ENCODE measurements at regions not wholly inside any gene's neighbourhood (a gene's known extent, or its start where the extent isn't known, plus 50 kb on each side); places are given as distances from the start of the nearest gene placed in this dataset.
"Not testable (repeated sequence)": the region's sequence is repeated elsewhere in the genome, so short reads cannot be mapped to it uniquely, and the experiment has no call there.

DNA sequence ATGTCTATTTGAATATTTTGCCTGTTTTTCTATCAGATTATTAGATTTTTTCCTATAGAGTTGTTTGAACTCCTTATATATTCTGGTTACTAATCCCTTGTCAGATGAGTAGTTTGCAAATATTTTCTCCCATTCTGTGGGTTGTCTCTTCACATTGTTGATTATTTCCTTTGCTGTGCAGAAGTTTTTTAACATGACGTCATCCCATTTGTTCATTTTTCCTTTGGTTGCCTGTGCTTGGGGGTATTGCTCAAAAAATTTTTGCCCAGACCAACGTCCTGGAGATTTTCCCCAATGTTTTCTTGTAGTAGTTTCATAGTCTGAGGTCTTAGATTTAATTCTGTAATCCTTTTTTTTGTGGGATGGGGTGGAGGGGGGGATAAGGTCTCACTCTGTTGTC, 168.7 kb upstream of the NFIA start:
- DNase-seq = not testable (repeated sequence)

DNA sequence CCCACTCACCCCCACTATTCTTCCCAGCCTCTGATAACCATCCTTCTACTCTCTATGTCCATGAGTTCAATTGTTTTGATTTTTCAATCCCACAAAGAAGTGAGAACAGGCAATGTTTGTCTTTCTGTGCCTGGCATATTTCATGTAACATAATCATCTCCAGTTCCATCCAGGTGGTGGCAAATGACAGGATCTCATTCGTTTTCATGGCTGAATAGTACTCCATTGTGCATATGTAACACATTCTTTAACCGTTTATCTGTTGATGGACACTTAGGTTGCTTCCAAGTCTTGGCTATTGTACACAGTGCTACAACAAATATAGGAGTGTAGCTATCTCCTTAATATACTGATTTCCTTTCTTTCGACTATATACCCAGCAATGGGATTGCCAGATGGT, 169.3 kb upstream of the NFIA start:
- DNase-seq = no peak

DNA sequence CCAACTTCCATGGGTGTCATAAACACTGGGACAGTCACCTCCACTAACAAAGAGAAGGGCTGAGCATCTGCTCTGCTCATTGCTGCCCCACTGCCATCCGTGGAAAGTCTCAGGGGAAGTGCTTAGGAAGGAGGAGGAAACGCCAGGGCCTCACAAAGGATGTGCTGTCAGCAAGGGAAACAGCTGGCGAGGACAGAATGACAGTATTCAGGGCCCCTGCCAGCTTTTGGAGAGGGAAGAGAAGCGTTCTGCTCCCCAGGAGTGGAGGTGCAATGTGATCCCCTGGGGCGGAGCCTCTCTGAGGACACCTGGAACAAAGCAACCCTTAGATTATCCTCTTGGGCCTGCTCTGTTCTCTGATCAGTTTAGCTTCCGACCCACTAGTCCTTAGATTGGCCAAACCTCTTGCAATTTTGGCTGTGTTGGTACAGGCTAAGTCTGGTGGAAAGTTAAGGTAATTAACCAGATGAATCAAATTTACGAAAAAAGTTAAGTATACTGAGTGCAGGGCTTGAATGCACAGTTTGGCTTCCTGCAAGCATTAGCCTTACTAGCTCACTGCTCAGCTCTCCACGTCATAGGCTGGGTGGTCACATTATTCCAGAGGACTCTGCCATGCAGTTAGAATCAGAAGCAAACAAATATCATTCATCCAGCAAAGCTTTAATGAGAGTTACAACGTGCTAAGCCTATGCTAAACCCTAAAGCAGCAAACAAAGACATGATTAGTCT, 170.2 kb upstream of the NFIA start:
- DNase-seq = no peak

DNA sequence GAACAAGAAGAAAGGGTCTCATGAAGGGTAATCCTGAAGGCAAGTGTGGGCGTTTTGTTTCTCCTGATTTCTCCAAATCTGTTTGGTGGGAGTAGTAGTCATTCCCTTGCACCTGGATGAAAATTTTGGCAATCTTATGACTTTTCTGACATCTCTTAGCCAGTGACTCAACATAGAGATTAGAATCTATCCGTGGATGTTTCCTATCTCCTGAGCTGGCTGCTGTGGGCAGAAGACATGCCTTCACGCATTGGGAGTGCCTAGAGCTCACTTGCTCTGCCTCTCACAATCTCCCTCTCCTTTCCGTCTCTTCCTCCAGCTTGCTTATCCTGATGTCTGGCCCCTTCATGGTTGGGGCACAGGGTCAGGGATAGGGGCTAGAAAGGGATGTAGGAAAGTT, 174.2 kb upstream of the NFIA start:
- DNase-seq = no peak

DNA sequence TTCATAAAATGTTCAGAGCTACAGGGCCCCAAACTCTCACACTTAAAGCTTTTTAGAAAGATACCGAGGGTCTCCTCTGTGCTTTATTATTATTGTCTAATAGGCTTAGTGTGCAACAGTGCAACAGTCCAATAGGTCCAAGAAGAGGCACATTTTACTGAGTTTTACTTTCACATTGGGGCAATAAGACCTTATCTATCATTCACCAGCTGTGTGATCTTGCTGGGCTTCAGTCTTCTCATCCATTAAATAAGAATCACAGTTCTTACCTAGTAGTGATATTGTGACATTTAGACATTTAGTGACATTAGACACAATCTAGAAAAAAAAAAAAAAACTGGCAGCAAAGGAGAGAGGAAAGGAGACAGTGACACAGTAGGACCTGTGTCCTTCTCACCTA, 175.8 kb upstream of the NFIA start:
- DNase-seq = no peak

DNA sequence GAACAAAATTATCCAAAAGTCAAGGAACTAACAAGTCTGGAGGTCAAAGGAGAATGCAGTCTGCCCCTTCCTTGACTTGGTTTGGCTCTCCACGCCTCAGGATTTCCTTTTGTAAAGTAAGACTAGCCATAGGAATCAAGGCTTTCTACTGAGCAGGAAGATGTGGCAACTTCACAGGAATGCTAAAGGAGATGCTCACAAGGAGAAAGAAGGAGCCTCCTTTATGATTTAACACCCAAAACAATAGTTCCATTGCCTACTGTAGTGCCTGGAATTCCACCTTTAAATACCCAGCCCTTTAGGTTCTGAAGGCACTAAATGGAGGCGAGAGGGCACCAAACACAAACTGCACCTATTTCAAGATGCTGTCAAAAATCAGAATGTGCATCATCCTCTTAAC, 176.3 kb upstream of the NFIA start:
- no peak for DNase-seq

DNA sequence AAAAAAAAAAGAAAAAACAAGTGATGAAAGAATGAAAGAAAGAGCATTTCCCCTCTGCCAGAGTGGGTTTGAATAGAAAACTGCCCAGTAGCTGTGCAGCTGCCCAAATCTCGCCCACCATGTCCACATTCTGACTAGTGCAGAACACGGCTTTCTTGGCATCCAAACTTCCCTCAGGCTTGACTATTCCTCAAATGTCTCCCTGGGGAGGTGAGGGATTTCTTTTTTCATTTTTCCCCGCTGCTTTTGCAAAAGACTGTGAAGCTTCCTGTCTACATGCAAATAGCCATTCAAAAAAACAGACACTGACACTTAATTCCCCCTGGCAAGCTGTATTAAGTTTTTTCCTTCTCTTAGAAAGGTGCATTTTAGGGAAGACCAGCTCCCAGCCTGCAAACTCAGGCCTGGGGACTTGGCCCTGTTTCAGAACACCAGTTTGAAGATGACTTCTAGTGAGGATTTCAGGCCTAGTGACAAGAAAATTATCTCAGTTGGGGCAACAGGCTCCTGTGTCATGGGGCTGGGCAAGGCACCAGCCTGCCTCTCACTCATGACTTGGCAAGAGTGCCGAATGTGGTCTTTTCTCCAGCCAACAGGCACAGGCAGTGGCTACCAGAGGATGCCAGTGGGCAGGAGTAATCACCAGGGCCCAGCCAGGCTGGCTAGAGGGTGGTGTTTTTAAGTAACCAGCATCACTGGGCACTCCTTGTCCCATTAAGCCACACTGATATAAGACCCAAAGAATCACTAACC, 178.1 kb upstream of the NFIA start:
- no peak for DNase-seq

DNA sequence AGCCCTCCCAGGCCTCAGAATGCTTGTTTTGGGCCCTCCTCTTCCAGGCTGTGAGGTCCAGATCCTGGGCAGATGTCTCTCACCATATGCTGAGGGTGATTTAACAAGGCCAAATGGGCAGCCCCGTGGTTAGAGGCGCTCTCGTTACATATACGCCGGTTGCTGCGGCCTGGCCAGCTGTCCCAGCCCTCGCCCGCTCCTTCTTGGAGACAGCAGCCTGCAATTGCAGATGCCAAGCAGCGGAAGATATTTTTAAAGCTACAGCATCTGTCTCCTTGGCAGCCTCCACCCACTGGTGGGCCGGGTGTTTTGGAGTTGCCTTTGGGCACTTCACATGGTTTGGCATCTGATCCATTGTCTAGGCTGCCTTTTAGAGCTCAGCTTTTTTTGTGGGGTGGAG, 178.8 kb upstream of the NFIA start:
- DNase-seq = no peak

DNA sequence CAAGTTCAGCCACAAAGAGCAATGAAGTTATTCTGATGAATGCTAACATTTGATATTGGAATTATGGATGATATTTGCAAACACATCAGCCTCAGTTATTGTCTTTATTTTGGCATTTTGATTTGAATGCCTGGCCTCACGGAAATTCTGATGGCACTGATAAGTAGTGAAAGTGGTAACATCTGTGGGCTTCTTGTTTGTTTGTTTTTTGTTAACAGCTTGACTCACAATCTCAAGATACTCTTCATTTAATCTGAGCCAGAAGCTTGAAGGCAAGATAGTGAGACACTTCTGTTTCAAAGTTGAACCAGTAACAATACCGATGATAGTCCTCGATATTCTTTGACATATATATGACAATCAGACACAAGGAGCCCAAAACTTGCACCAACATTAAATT, 182.9 kb upstream of the NFIA start:
- DNase-seq = no peak

DNA sequence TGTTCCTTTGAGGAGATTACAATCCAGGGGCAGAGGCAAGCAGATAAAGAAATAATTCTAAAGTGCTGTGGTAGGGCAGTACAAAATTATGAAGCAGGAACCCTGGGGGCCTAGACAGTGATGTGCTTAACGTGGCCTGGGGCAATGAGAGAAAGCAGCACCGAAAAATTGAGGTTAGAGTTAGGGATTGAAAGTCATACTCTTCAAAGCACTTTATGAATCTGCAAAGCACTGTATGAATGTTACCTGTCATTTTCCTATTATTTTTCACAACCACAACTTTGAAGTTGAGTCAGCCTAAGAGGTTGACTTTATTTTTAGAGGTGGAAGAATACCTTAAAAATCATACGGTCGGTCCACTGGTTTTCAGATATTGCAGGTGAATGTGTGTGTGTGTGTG, 183.4 kb upstream of the NFIA start:
- no peak for DNase-seq

DNA sequence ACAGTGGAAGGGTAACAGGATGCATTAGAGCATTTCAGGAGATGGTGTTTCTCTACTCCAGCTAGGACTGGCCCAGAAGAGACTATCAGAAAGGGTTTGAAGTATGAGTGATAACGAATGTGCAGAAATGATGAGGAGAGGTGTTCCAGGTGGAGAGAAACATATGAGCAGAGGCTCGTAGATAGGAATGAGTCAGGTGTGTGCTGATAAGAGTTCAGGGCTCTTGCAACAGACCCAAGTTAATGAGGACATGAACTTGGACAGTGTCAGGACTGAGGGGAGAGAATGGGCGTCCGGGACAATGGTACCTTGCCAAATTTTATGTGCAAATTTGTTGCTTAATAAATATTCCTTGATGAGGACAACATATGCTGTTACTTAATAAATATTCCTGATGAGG, 183.9 kb upstream of the NFIA start:
- DNase-seq = no peak

DNA sequence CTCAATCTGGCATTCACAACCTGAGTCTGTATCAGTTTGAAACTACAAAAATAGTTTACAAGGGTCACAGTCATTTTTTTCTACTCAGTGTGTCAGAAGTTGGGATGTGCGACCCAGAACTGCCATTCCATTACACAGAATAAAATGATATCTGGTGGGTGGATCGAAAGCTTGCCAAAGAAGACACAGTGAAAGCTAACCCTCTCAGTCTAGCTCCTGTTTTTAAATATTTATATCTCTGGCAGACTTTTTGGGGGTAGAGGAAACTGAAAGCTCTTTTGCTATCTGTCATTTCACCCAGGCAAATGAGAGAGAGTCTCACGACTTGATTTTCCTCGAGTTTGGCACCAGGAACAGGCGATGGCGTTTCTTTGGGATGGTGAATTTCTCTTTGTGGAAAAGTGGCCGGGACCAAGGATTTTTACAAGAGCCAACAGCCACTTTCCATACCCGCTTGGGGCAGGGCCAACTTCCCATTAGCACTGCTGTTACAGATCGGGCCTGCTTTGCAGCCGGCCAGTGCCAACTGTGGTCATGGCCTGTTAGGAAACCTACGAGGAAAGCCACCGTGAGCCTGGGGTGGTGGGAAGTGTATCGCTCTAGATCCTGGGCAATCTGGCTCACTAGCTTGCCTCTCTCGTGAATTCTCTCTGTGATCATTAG, 185.5 kb upstream of the NFIA start:
- DNase-seq = no peak

DNA sequence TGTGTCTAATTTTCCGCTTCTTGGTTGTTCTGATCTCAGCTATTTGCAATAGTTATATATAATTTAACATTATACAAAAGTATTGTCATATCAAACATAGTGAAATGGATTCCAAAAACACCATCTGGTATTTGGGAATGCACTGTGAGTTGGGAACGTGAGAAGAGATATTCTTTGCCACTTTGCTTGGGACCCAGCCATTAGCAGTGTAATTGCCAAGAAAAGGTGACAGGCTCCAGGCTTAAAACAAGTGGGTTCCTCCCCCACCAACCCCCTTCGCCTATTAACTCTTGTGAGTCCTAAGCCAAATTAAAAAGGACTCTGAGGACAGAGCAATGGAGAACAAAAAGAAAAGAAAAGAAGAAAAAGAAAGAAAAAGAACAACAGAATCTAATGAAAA, 186.7 kb upstream of the NFIA start:
- DNase-seq = no peak

DNA sequence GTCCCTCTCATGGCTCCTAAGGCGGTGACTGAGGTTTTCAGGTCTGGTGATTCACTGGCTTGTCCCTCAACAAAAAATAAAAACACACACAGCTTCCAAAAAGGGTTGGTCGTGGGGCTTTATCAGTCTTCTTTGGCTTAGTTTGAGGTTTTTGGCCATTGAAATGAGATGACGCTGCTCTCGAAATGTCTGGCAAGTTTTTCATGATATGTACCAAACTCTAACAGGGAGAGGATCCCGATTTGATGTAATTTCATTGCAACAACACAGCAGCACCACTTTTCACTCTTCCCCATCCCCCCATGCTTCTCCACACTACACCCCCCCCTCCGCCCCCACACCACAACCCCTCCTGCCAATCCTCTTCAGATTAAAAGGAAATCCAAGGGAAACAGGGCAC, 187.1 kb upstream of the NFIA start:
- DNase-seq = no peak

DNA sequence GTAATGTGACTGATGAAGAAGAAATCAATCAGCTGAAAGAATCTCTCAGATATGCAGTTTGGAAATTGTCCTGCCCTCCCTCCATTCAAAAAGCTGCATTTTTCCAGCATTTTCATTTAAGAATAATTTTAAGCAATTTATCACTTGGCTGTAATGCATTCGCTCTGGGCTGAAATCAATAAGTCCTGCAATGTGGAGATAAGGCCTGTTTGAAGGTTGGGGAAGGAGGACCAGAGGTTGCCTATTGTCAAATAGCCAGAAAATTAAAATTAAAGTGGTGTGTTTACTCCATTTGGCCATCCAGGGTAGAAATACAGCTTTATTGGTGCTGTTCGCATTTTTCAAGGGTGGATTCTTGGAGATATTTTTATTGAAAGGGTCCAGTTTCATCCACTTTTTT, 187.6 kb upstream of the NFIA start:
- no peak for DNase-seq

DNA sequence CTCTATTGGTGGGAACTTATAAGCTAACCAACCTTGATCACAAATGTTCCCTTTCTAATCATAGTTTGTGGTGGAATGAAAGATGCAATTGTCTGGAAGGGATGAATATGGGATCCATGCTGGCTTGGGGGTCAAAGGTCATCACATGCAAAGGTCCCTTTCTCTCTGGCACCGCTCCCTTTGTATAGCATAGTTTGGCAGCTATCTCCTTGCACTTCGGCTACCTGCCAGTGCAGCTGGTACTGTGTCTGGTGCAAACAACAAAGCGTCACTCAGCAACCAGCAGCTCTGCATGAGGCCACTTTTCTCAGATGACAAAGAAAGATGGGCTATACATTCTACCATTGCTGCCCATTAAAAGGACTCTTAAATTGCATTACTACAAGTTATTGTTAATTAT, 188.2 kb upstream of the NFIA start:
- no peak for DNase-seq

DNA sequence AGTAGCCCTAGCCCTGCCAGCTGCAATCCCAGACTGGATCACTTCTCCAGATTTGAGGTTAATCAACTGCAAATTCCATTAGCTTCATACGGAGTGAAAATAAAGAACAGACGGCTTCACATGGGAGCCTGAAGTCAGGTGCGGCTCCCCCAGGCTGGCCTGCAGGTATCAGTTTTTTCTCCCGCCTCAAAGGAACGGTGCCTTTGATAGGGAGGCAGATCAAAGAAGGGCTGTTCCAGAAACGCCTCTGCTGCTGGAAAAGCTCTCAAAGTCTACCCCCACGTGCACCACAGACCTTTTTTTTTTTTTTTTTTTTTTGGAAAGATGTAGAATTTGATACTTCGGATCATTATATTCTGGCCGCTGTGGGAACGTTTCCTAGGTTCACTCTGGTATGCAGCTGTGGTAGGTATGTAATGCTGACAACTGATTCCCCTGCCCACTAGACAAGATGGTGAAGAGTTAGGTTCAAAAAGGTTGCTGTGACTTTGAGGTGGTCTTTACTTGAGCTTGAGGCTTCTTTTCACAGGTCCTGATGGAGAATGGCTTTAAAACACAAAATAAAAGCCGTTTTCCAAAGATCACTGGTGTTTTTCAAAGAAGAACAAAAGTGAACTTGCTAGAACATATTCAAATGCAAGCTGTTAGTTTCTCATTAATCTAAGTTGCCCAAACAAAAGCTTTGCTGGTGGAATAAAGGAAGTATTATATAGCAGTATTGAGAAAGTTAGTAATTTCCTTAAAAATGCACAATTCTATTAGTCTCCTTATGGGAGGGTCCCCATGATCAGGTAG, 189.0 kb upstream of the NFIA start:
- no peak for DNase-seq

DNA sequence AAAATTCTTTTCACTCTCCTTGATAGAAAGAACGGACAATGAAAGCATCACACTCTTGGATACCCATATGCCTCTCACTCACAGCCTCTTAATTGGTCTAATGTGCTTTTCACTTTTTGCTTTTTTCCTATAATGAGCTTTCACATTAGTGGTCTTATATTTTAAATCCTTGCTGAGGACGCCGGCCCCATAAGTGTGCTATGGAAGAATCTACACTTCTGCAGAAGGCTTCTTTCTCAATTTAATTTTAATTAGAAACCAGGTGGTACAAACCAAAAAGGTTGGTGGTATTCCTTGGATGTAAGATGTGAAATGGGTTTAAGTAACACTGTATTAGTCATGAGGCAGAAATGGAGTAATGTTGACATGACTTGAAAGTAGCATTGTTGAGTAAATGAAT, 190.6 kb upstream of the NFIA start:
- DNase-seq = no peak

DNA sequence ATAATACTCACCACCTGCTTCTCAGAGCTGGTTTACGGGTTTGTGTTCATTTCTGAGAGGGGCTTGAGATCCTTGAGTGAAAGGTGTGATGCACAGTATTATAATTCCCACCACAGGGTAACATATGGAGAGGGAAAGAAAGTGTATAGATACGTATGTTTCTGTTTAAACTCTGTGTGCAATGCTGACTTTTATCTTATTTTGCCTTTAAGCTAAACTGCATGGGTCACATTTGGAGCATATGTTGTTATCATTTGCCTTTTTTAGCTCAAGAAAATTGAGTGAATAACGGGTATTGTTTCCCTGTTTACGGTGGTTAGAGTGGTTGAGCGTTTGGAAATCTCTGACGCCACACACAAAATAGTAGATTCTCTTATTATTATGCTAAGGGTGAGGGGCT, 191.1 kb upstream of the NFIA start:
- DNase-seq = no peak

DNA sequence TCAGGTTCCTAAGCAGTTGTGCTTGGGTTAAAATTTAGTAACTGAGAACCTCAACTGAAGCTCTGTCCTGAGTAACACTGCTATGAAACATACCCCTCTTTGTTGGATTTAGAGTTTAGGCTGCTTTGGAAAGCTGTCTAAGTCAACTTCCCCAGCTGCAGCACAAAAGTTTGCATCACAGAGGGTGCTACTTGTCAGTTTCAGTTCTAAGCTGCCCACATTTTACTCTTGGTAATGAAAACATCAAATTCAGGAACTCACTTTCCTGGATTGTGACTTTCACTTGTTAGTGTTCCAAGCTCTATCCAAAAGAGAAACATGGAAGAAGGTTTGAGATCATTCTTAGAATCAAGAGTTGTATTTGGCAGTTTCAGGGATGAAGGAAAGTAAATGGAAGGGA, 191.7 kb upstream of the NFIA start:
- no peak for DNase-seq

DNA sequence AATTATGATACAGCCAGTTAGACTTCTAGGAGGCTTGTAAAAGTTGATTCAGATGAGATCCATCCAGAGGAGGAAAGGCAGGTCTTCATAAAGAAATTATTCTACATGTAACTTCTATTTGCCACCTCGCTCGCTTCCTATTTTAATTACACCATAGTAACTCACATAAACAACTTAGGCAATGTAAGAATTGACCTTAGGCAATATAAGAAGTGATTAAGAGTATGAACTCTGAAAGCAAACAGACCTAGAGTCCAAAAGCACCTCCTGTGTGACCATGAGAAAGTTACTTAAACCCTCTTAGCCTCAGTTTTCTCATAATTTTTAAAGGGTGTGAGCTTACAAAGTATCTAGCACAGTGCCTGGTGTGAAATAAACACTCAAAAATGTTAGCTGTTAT, 192.7 kb upstream of the NFIA start:
- DNase-seq = no peak

DNA sequence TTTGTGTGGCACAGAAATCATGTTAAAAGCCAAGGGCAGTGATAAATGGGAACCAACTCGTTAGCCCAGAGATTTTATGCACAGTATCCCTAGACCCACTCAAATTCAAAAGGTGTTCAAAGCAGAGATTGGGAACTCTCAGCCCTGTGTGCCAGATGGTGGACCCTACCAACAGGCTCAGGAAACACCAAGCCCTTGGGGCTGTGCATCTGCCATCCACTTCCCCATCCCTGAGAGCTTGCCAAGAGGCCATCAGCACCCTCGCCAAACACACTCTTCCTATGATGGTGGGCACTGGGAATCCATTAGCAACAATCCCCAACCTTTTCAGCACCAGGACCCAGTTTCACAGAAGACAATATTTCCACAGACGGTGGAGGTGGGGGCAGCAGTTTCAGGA, 194.2 kb upstream of the NFIA start:
- no peak for DNase-seq

DNA sequence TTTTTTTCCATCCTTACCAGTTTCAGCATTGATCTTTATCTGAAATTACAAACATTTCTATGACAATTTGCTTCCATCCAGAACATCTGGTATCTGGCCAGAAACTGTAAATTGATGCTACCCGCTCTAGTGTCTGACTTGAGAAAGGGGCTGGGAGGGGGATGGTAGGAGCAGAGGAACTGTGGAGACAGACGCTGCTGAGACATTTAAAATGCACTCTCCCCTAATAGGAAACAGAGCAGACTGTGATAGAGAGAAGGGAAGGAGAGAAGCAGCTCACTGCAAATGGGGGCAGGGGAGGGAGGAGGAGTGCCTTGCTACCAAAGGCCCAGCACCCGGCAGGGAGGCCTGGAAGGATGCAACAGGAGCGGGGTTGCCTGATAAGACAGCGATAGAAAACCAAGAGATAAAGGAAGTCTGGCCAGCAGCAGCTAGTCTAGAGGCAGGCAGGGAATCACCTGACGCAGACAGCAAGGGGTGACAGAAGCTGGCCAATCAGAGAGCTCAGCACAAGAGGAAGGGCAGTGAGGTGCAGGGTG, 195.5 kb upstream of the NFIA start:
- DNase-seq = no peak
